GM21447 (cell line): ENCODE measurements at regions not wholly inside any gene's neighbourhood (a gene's known extent, or its start where the extent isn't known, plus 50 kb on each side); places are given as distances from the start of the nearest gene placed in this dataset.

ENCODE experiments used
- ATAC-seq: cut with Tn5 transposase; IDR thresholded peaks from one replicate; pipeline ENCODE4 v1.9.1; 2021; ENCODE audit not compliant: unreplicated experiment

DNA sequence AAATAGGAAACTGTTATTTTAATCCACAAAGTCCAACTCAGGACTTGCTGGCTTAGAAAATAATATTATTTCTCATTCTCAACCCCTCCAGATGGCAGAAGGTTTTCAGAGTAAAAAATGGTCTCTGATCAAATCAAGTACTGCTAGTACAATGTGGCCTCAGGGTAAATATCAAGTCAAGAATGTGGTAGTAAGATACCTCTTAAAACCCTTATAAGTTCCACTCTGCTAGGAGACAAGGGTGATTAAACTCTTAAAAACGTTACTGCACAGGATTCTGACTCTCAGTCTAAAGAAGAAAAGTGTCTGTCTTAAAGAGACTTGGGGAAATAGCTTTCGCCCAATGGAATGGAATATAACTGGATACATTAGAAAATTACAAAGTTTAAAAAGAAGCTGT, 120.8 kb upstream of the PDE4D start:
- no peak for ATAC-seq

DNA sequence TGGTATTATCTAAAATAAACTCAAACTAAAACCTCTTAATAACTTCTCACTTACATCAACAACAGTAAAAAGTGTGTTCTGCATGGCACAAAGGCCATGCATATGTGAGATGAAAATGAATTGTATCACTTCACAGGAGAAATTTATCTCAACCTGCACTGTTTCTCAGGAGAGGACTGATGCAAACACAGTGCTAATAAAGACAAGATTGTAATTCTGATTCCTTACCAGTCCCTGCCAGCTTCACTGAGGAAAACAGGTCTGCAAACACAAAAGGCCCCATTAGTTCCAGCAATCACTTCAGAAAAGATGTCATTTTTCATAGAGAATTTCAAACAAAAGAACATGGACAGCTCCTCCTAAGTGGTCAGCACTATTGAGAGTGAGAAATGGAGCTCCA, 117.3 kb upstream of the PDE4D start:
- ATAC-seq, result no peak

DNA sequence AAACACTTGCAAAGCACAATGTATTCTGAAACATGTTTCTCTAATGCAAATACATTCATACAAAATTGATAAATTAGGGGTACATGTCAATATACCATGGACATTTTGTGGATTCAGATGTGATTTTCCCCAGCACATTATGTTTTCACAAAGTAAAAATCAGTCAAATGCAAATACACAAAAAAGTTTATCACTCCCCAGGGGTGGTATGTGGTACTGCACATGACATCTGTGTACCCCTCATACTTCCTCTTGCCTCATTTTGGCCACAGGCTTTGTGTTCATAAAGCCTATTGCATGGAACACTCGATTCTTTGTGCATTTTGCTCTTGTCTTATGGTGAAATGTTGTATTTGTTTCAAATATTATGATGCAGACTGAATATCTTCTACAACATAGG, 116.8 kb upstream of the PDE4D start:
- ATAC-seq, result no peak

DNA sequence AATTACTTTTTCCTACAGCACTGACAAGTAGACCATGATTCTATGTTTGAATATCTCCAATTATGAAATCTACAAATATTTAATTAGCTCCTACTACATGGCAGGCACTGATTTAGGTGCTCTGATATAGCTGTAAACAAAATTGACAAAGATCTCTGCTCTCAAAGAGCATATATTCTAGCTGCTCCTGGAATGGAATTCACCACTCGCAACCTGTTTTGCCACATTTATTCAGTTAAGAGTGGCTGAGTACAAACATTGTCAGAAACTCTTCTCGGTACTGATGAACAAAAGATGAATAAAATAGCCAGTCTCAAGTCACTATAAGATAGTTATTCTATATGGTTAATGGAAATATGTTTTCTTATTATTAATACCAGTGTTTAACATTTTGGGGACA, 114.2 kb upstream of the PDE4D start:
- no peak for ATAC-seq

DNA sequence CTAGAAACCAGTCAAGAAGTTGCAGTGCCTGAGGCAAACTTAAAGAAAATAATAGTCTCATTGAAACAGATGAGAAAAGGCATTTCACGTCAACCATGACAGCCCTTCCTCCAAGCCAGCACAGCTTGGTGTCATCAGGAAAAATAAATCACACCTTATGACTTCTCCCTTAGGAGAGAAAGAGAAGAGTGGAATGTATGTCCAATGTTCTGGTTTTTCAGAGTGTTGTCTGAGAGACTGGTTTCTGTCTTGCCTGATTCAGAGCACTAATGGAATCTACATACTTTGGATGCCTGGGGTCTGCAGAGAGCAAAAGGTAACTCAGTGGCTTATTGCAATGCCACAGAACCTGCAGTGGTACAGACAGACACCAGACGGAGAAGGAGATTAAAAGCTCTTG, 105.5 kb upstream of the PDE4D start:
- no peak for ATAC-seq

DNA sequence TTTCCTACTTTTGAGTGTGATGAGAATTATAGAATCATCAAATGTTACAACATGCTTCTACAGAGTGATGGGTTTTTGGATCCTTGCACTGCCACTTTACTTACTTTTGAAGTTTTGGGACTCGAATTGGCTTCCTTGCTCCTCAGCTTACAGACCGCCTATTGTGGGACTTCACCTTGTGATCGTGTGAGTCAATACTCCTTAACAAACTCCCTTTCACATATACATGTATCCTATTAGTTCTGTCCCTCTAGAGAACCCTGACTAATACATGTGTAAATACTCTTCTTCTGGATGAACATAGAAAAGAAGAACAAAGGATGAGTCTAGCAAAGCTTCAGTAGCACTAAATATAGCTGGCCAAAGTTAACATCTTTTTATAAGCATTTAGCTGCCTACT, 98.7 kb upstream of the PDE4D start:
- no peak for ATAC-seq

DNA sequence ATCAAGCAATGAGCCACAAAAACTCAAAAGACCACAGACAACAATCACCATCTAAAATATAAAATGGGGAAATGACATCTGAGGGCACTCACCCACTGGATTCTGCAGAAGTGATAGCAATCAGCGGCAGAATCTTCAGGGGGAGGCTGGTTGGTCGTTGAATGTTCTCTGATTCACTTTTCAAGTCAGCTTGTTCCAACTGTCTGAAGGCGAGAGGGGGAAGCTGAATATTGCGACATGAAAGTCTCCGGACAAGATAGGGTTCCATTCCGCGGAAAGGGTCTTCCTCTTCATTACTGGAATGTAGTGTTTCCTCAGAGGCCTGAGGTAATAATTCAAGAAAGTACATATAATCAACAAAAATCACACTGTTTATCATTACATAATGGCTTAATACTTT, 94.9 kb upstream of the PDE4D start:
- ATAC-seq, result no peak

DNA sequence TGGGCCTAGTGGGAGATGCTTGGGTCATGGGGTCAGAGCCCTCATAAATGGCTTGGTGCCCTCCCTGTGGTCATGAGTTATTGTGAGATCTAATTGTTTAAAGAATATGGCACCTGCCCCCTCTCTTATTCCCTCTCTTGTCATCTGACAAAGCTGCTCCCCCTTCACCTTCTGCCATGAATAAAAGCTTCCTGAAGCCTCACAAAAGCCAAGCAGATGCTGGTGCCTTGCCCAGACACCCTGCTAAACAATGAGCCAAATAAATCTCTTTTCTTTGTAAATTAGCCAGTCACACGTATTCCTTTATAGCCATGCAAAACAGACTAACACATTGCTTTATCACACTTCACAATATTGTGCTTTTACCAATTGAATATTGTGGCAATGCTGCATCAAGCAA, 82.8 kb upstream of the PDE4D start:
- no peak for ATAC-seq

DNA sequence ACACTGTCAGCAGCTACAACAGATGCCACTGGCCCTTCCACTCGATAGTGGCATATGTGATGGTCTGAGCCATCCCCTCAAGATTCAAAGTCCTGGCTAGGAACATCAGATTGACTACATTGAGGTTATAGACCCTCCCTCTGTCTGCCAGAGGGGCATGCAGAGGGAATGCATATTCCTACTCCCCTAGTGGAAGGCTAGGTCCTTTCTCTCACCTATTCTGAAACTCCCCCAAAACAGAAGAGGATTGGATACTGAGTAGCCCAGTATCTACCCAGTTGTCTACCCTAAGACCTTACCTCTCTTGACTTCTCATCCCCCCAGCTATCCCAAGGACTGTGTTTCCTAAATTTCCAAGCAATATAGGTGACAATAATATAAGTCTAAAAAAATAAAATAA, 78.5 kb upstream of the PDE4D start:
- no peak for ATAC-seq

DNA sequence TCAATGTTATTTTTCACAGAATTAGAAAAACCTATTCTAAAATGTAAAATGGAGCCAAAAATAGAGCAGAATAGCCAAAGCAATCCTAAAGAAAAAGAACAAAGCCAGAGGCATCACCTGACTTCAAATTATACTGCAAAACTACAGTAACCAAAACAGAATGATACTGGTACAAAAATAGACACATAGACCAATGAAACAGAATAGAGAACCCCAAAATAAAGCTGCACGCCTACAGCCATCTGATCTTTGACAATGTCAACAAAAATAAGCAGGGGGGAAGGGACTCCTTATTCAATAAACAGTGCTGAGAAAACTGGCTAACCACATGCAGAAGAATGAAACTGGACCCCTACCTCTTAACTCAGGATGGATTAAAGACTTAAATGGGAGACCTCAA, 65.8 kb upstream of the PDE4D start:
- no peak for ATAC-seq

DNA sequence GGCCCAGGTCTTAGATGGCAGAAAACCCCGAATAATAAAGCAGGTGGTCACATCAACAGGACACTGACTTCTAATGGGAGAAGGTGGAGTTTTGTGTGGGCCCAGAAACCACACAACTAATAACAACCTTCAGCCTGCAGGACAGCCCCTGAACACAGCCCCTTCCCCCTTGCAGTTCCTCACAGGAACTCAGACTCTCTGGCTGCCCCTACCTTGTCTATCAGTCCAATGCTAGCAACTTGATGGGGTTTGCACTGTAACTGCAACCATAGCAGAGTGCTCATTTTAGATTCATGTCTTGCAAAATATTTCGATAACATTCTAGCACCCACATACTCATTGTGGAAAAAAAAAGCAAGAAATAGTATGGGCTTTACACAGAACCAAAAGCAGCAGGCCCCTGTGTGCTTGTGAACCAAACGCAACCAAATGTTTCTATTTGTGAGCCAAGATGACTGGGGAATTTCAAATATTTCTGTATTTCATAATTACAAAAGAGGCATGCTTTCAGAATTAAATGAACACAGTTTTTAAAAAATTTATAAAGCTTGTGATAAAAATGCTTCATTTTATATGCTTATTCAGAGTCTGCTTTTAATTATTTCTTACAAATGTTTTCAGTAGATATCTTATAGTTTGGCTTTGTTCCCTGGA, 62.7 kb upstream of the PDE4D start:
- no peak for ATAC-seq

DNA sequence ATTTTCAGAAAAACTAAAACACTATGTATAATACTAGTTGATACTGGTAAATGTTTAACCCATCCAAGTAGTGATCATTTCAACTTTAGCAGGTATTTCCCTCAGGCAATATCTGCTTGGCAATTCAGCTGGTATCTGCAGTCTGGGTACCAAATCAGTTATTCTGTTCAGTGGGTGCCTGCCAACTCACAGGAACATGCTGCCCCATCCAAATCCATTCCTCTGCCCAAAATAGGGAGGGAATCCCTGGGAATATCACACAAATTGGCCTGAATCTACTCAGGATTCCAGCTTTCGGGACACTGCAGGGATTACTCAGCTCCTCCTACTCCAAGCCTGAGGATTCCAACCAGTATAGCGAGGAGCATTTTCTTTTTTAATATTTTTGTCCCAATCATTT, 61.7 kb upstream of the PDE4D start:
- ATAC-seq, result no peak

DNA sequence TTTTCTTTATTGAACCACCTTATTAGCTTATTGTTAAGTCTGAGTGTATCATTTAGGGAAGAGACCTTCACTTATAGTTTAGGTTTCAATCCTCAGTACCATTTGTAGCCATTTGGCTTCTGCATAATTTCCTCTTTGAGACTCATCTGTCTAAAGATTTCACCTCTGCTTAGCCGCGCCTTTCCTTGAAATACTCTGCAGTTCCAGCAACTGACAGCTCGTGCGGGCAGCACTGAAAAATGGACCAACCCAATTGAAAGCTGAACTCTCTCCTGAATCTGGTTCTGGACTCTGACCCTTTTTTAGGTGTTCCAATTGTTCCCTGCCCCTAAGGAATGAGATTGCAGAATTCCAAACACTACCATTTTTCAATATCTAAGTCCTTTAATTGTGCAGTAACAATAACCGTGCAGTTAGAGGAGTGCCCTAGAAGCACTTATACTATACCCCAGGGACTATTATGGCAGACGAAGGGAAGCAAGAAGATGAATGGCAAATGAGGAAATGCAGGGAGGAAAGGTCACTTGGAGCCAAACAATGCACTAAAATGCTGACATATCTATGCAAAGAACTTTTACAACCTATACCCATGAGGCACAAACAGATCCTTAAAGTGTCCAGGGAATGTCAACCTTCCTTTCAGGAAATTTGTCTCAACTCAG, 50.1 kb upstream of the PDE4D start:
- ATAC-seq, result no peak
